ENCODE measurements at regions not wholly inside any gene's neighbourhood (a gene's known extent, or its start where the extent isn't known, plus 50 kb on each side); places are given as distances from the start of the nearest gene placed in this dataset.
"Not testable (repeated sequence)": the region's sequence is repeated elsewhere in the genome, so short reads cannot be mapped to it uniquely, and the experiment has no call there.

GRCh38 chr1:145541246-145541645, 66.5 kb upstream of the GPR89A start:
- TF ChIP-seq CTCF, POLR2A (IDR thresholded peaks at IDR 0.05): not testable (repeated sequence)

Data from Peyer's patch (tissue), 4 donors.